CD8-positive, alpha-beta memory T cell (primary cell): ENCODE measurements at regions not wholly inside any gene's neighbourhood (a gene's known extent, or its start where the extent isn't known, plus 50 kb on each side); places are given as distances from the start of the nearest gene placed in this dataset.

Experiments
- CTCF ChIA-PET: fragments of 350-600 bp; sonication (Branson Sonifier 250); formaldehyde crosslinking; loops from one replicate; lab custom pipeline; 2021; ENCODE audit warnings: antibody characterized with exemption; lab: Charles Lee
- POLR2A ChIA-PET: fragments of 350-600 bp; sonication (Branson Sonifier 250); formaldehyde crosslinking; loops from one replicate; lab custom pipeline; 2021; ENCODE audit warnings: antibody characterized with exemption; lab: Charles Lee
- DNase-seq, 5 donors: peaks; one replicate each; pipeline versions ENCODE4 v3.0.0 to v3.0.0-alpha.2; 2020 to 2022; ENCODE audit warnings: mixed read lengths in 1 of 5
- H3K27ac ChIP-seq: one replicate; pipeline ENCODE4 v1.7.0; 2013; ENCODE audit warnings: low read depth, mild to moderate bottlenecking, low read length, moderate library complexity
- H3K27me3 ChIP-seq: 2 replicates; pipeline ENCODE4 v1.7.0; 2013; ENCODE audit warnings: low read length, mild to moderate bottlenecking; ENCODE audit not compliant: insufficient read depth, poor library complexity, severe bottlenecking
- H3K36me3 ChIP-seq: 2 replicates; pipeline ENCODE4 v1.7.0; 2013; ENCODE audit warnings: mild to moderate bottlenecking, low read length, moderate library complexity; ENCODE audit not compliant: insufficient read depth
- H3K4me1 ChIP-seq: 2 replicates; pipeline ENCODE4 v1.7.0; 2013; ENCODE audit warnings: mild to moderate bottlenecking, low read length, moderate library complexity; ENCODE audit not compliant: insufficient read depth
- H3K4me3 ChIP-seq: 2 replicates; pipeline ENCODE4 v1.7.0; 2013; ENCODE audit warnings: mild to moderate bottlenecking, low read length
- H3K9me3 ChIP-seq: 2 replicates; pipeline ENCODE4 v1.7.0; 2013; ENCODE audit warnings: mild to moderate bottlenecking, low read length
- H3K27ac Mint-ChIP-seq, 8 donors: one replicate each; pipeline ENCODE4 v1.8.0; 2020 to 2021; ENCODE audit warnings: mixed read lengths in 8 of 8, mild to moderate bottlenecking in 6 of 8, inconsistent platforms in 3 of 8, moderate library complexity in 3 of 8
- H3K27me3 Mint-ChIP-seq, 2 donors: one replicate each; pipeline ENCODE4 v1.8.0; 2020 to 2021; ENCODE audit warnings: mixed read lengths in 2 of 2, mild to moderate bottlenecking in 1 of 2, moderate library complexity in 1 of 2
- H3K36me3 Mint-ChIP-seq, 3 donors: one replicate each; pipeline ENCODE4 v1.8.0; 2020 to 2021; ENCODE audit warnings: mixed read lengths in 3 of 3, inconsistent platforms in 1 of 3, mild to moderate bottlenecking in 1 of 3
- H3K4me1 Mint-ChIP-seq, 3 donors: one replicate each; pipeline ENCODE4 v1.8.0; 2020 to 2021; ENCODE audit warnings: mixed read lengths in 3 of 3, inconsistent platforms in 1 of 3, mild to moderate bottlenecking in 1 of 3
- H3K4me3 Mint-ChIP-seq, 7 donors: one replicate each; pipeline ENCODE4 v1.8.0; 2020 to 2021; ENCODE audit warnings: mixed read lengths in 7 of 7, mild to moderate bottlenecking in 6 of 7, moderate library complexity in 4 of 7, inconsistent platforms in 2 of 7
- H3K9me3 Mint-ChIP-seq, 5 donors: one replicate each; pipeline ENCODE4 v1.8.0; 2020 to 2022; ENCODE audit warnings: mixed read lengths in 5 of 5, mild to moderate bottlenecking in 3 of 5, moderate library complexity in 2 of 5, inconsistent platforms in 1 of 5

DNA sequence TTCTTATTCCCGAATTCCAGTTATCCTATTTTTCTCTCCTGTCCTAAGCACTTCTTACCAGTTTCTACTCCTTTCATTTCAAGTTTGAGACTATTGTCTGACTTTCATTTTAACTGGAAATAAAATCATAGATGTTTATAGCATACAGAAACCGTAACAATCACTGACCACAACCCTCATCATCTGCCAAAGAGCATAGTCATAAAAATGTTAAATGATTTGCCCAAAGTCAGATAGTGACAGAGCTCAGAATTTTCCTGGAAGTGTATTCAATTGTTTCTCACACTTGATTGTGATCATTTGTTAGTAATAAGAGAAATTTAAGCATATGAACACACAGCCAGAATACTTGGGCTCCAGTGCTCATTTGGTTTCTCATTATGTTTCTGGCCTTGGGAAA is 250.5 kb upstream of the PCDH15 start:
- H3K27me3 ChIP-seq: no peaks in the 10 kb centered on the region
- H3K4me3 ChIP-seq: no peak overlapping the region
- H3K9me3 Mint-ChIP-seq: peaks cover 5 to 31% (median 13%) of the 10 kb centered on the region in 5 donors
- H3K27me3 Mint-ChIP-seq: no peaks in the 10 kb centered on the region
- H3K9me3 ChIP-seq: no peaks in the 10 kb centered on the region
- H3K27ac Mint-ChIP-seq: no peak overlapping the region
- H3K4me1 ChIP-seq: no peaks in the 10 kb centered on the region
- H3K36me3 ChIP-seq: no peaks in the 10 kb centered on the region
- ChIA-PET CTCF (no interaction called here), POLR2A (no interaction called here)
- H3K36me3 Mint-ChIP-seq: no peaks in the 10 kb centered on the region
- H3K4me3 Mint-ChIP-seq: no peak overlapping the region
- H3K27ac ChIP-seq: no peak overlapping the region
- H3K4me1 Mint-ChIP-seq: no peaks in the 10 kb centered on the region
- no peak for DNase-seq

- H3K27ac Mint-ChIP-seq: no peak overlapping the region
- H3K4me3 Mint-ChIP-seq: no peak overlapping the region
- ChIA-PET CTCF (no interaction called here), POLR2A (no interaction called here)
- H3K36me3 Mint-ChIP-seq: no peaks in the 10 kb centered on the region
- no peak overlapping the region for H3K27ac ChIP-seq
- no peaks in the 10 kb centered on the region for H3K27me3 Mint-ChIP-seq
- H3K36me3 ChIP-seq: no peaks in the 10 kb centered on the region
- no peaks in the 10 kb centered on the region for H3K9me3 ChIP-seq
- no peaks in the 10 kb centered on the region for H3K4me1 ChIP-seq
- no peak for DNase-seq
- no peaks in the 10 kb centered on the region for H3K4me1 Mint-ChIP-seq
- peaks cover 4 to 24% (median 11%) of the 10 kb centered on the region in 5 donors for H3K9me3 Mint-ChIP-seq
- no peaks in the 10 kb centered on the region for H3K27me3 ChIP-seq
- no peak overlapping the region for H3K4me3 ChIP-seq
Measured at GRCh38 chr10:55048830-55049498, 247.9 kb upstream of the PCDH15 start.

GRCh38 chr10:55043540-55043939 is 242.5 kb upstream of the PCDH15 start:
- peaks cover 0 to 37% (median 13%) of the 10 kb centered on the region in 5 donors for H3K9me3 Mint-ChIP-seq

DNA sequence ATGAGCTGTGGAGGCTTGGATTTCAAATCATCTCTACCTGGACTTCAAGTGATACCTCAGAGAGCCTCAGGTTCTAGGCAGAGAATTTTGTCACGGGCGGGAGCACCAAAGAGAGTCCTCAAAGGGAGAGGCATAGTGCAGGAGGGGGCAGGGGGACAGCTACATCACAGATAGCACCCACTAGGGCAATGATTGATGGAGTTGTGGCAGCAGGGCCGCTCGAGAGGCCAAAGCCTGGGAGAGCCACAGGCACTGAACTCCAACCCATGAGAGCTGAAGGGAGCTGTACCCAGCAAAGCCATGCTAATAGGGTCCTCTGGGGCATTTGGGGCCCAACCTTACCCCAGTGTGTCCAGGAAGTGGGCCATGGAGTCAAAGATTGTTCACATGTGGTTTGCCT is 232.0 kb upstream of the PCDH15 start:
- H3K27ac Mint-ChIP-seq: peak overlapping the region in 1 of 8 donors; percentile 54
- POLR2A ChIA-PET: no interaction called here

More at GRCh38 chr10:55043540-55043939, 242.5 kb upstream of the PCDH15 start:
- H3K4me1 ChIP-seq: no peaks in the 10 kb centered on the region
- H3K4me1 Mint-ChIP-seq: no peaks in the 10 kb centered on the region
- H3K27ac Mint-ChIP-seq: no peak overlapping the region
- H3K9me3 ChIP-seq: no peaks in the 10 kb centered on the region
- H3K27me3 Mint-ChIP-seq: no peaks in the 10 kb centered on the region
- ChIA-PET POLR2A (no interaction called here), CTCF (no interaction called here)
- DNase-seq: no peak
- H3K36me3 ChIP-seq: no peaks in the 10 kb centered on the region
- no peaks in the 10 kb centered on the region for H3K36me3 Mint-ChIP-seq
- no peaks in the 10 kb centered on the region for H3K27me3 ChIP-seq
- no peak overlapping the region for H3K4me3 ChIP-seq
- no peak overlapping the region for H3K4me3 Mint-ChIP-seq
- H3K27ac ChIP-seq: no peak overlapping the region

GRCh38 chr10:55024713-55025112 is 223.7 kb upstream of the PCDH15 start:
- no peak for DNase-seq
- Histone ChIP-seq H3K9me3 (no peaks in the 10 kb centered on the region), H3K27ac (no peak overlapping the region), H3K36me3 (no peaks in the 10 kb centered on the region), H3K4me1 (no peaks in the 10 kb centered on the region), H3K27me3 (no peaks in the 10 kb centered on the region), H3K4me3 (no peak overlapping the region)
- peaks cover 0 to 1% of the 10 kb centered on the region in 2 donors for H3K27me3 Mint-ChIP-seq
- ChIA-PET CTCF (no interaction called here), POLR2A (no interaction called here)
- H3K4me3 Mint-ChIP-seq: no peak overlapping the region
- H3K36me3 Mint-ChIP-seq: no peaks in the 10 kb centered on the region
- peaks cover 4 to 35% (median 7%) of the 10 kb centered on the region in 5 donors for H3K9me3 Mint-ChIP-seq
- no peak overlapping the region for H3K27ac Mint-ChIP-seq
- H3K4me1 Mint-ChIP-seq: no peaks in the 10 kb centered on the region

More for the DNA sequence above, 232.0 kb upstream of the PCDH15 start:
- Mint-ChIP-seq H3K36me3 (no peaks in the 10 kb centered on the region), H3K4me1 (no peaks in the 10 kb centered on the region), H3K4me3 (no peak overlapping the region), H3K27me3 (peaks cover 0 to 2% of the 10 kb centered on the region in 2 donors), H3K9me3 (peaks cover 1 to 34% (median 16%) of the 10 kb centered on the region in 5 donors)
- Histone ChIP-seq H3K9me3 (no peaks in the 10 kb centered on the region), H3K4me1 (no peaks in the 10 kb centered on the region), H3K36me3 (no peaks in the 10 kb centered on the region), H3K27me3 (no peaks in the 10 kb centered on the region), H3K4me3 (no peak overlapping the region), H3K27ac (no peak overlapping the region)
- no peak for DNase-seq
- CTCF ChIA-PET: no interaction called here

DNA sequence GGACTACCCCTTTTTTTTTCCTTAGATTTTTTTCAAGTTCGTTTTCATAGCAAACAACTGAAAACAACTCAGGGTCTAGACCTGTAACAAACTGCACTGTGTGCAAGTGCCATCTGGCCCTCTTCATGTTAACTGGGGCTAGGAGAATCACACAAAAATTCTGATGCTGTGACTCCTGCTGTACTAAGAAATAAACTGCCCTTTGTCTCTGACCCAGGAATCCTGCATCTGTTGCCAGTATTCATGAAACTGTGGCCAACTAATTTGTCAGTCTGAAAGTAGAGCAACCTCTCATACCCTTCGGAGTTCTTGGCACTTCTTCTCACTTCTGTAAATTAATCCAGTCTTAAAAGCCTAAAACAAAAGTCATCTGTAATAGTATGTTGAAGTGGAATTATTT is 218.4 kb upstream of the PCDH15 start:
- DNase-seq: no peak
- CTCF ChIA-PET: no interaction called here
- H3K4me3 ChIP-seq: no peak overlapping the region
- H3K4me3 Mint-ChIP-seq: no peak overlapping the region
- no peaks in the 10 kb centered on the region for H3K36me3 ChIP-seq
- no peaks in the 10 kb centered on the region for H3K9me3 ChIP-seq
- no peaks in the 10 kb centered on the region for H3K4me1 ChIP-seq
- H3K27me3 ChIP-seq: no peaks in the 10 kb centered on the region
- no peak overlapping the region for H3K27ac Mint-ChIP-seq
- no peaks in the 10 kb centered on the region for H3K27me3 Mint-ChIP-seq
- H3K36me3 Mint-ChIP-seq: no peaks in the 10 kb centered on the region
- peaks cover 3 to 32% (median 10%) of the 10 kb centered on the region in 5 donors for H3K9me3 Mint-ChIP-seq
- POLR2A ChIA-PET: no interaction called here
- no peaks in the 10 kb centered on the region for H3K4me1 Mint-ChIP-seq
- no peak overlapping the region for H3K27ac ChIP-seq

DNA sequence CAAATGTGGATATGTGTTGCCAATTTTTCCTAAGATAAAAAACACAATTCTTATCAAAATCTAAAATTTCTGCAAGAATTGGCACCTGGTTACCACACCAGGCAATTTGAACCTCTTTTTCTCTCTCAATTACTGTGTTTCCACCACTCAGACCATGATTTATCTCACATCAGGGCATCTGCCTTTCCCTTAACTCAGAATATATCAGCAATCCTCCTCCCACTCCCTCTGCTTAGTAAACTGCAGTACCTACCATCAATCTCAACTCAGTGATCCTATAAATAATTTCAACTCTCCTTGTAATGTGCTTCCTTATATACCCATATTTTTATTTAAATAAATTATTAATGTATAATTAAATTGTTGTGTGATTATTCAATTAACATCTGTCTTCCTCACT is 212.3 kb upstream of the PCDH15 start:
- no peak for DNase-seq
- Histone ChIP-seq H3K9me3 (no peaks in the 10 kb centered on the region), H3K4me3 (no peak overlapping the region), H3K36me3 (no peaks in the 10 kb centered on the region), H3K27ac (no peak overlapping the region), H3K4me1 (no peaks in the 10 kb centered on the region), H3K27me3 (no peaks in the 10 kb centered on the region)
- H3K27me3 Mint-ChIP-seq: no peaks in the 10 kb centered on the region
- ChIA-PET CTCF (no interaction called here), POLR2A (no interaction called here)
- H3K36me3 Mint-ChIP-seq: no peaks in the 10 kb centered on the region
- H3K27ac Mint-ChIP-seq: no peak overlapping the region
- H3K4me1 Mint-ChIP-seq: no peaks in the 10 kb centered on the region
- no peak overlapping the region for H3K4me3 Mint-ChIP-seq
- H3K9me3 Mint-ChIP-seq: peaks cover 0 to 27% (median 10%) of the 10 kb centered on the region in 5 donors

DNA sequence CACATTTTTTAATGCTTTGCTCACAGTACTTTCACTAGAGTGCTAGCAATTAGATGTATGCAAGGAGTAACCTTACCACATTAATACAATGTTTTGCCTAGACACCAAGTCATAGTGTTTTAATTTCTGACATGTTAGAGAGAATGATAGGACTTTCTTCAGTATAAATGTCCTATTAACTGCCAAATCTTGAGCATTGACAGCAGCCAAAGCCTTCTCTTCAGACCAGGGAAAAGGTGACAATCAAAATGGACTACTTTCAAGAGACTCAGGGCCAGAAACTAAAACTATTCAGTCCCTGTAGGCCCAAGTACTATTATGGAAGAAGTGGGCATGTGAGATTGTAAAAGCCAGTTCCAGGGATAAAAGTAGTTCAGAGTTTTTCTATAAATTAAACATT is 201.4 kb upstream of the PCDH15 start:
- H3K4me3 ChIP-seq: no peak overlapping the region
- CTCF ChIA-PET: no interaction called here
- H3K27me3 Mint-ChIP-seq: no peaks in the 10 kb centered on the region
- H3K36me3 Mint-ChIP-seq: no peaks in the 10 kb centered on the region
- POLR2A ChIA-PET: no interaction called here
- H3K27me3 ChIP-seq: no peaks in the 10 kb centered on the region
- H3K4me1 Mint-ChIP-seq: no peaks in the 10 kb centered on the region
- H3K9me3 Mint-ChIP-seq: peaks cover 4 to 38% (median 10%) of the 10 kb centered on the region in 5 donors
- no peak for DNase-seq
- no peaks in the 10 kb centered on the region for H3K9me3 ChIP-seq
- no peaks in the 10 kb centered on the region for H3K36me3 ChIP-seq
- H3K27ac ChIP-seq: no peak overlapping the region
- no peak overlapping the region for H3K4me3 Mint-ChIP-seq
- H3K4me1 ChIP-seq: no peaks in the 10 kb centered on the region
- no peak overlapping the region for H3K27ac Mint-ChIP-seq
